ENCODE measurements at regions not wholly inside any gene's neighbourhood (a gene's known extent, or its start where the extent isn't known, plus 50 kb on each side); places are given as distances from the start of the nearest gene placed in this dataset.

DNA sequence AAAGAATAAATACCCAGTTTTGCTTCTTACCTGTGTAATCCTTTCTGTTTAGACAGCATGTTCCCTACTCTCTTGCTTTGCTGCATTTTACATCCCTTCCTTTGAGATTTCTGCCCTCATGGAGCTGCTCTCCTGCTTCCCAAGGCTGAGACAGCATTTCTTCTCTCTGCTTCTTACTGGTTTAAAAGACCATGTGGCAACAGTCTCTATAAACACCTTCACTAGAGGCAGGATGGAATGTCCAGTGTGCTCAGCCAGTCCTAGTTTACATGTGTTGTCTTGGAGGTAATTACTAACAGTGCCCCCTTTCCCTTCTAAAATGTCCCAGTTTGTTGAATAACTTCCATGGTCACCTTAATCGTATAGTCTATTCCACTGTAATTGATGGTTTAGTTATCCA, 262.3 kb downstream of the CNTN3 start:
- TF ChIP-seq, protein P1, sequence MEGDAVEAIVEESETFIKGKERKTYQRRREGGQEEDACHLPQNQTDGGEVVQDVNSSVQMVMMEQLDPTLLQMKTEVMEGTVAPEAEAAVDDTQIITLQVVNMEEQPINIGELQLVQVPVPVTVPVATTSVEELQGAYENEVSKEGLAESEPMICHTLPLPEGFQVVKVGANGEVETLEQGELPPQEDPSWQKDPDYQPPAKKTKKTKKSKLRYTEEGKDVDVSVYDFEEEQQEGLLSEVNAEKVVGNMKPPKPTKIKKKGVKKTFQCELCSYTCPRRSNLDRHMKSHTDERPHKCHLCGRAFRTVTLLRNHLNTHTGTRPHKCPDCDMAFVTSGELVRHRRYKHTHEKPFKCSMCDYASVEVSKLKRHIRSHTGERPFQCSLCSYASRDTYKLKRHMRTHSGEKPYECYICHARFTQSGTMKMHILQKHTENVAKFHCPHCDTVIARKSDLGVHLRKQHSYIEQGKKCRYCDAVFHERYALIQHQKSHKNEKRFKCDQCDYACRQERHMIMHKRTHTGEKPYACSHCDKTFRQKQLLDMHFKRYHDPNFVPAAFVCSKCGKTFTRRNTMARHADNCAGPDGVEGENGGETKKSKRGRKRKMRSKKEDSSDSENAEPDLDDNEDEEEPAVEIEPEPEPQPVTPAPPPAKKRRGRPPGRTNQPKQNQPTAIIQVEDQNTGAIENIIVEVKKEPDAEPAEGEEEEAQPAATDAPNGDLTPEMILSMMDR (IDR thresholded peaks at IDR 0.05) = no peak
- TF ChIP-seq SP1 (CRISPR knock-in tag; conservative IDR thresholded peaks at IDR 0.05) = no peak
